ENCODE measurements at regions not wholly inside any gene's neighbourhood (a gene's known extent, or its start where the extent isn't known, plus 50 kb on each side); places are given as distances from the start of the nearest gene placed in this dataset.

GRCh38 chr5:18972177-18972576 is 1015.8 kb downstream of the CDH18 start:
- Histone ChIP-seq H3K9me3 (ENCODE audit: control insufficient read depth in 2 of 2, low read length in 2 of 2) (peaks cover 0 to 3% of the 10 kb centered on the region in 2 donors), H3K27me3 (ENCODE audit: control insufficient read depth in 2 of 2, insufficient read depth in 2 of 2, low read length in 2 of 2) (no peaks in the 10 kb centered on the region), H3K4me1 (ENCODE audit: control insufficient read depth in 2 of 2, insufficient read depth in 2 of 2, low read length in 2 of 2) (no peaks in the 10 kb centered on the region), H3K9ac (ENCODE audit: low read depth in 1 of 2, low read length in 2 of 2) (no peak overlapping the region), H3K36me3 (ENCODE audit: control insufficient read depth in 2 of 2, insufficient read depth in 2 of 2, low read length in 2 of 2) (no peaks in the 10 kb centered on the region), H3K4me3 (ENCODE audit: low read length in 2 of 2) (no peak overlapping the region), H3K27ac (ENCODE audit: low read depth in 2 of 2, low read length in 2 of 2) (no peak overlapping the region)

- H3K4me3 ChIP-seq (ENCODE audit: low read length in 2 of 2): no peak overlapping the region
- no peaks in the 10 kb centered on the region for H3K4me1 ChIP-seq (ENCODE audit: control insufficient read depth in 2 of 2, insufficient read depth in 2 of 2, low read length in 2 of 2)
Measured at GRCh38 chr5:18975624-18976023, 1012.4 kb downstream of the CDH18 start.

GRCh38 chr5:18977880-18978279 is 1010.1 kb downstream of the CDH18 start:
- Histone ChIP-seq H3K27ac (ENCODE audit: low read depth in 2 of 2, low read length in 2 of 2) (no peak overlapping the region), H3K27me3 (ENCODE audit: control insufficient read depth in 2 of 2, insufficient read depth in 2 of 2, low read length in 2 of 2) (no peaks in the 10 kb centered on the region), H3K9ac (ENCODE audit: low read depth in 1 of 2, low read length in 2 of 2) (no peak overlapping the region), H3K36me3 (ENCODE audit: control insufficient read depth in 2 of 2, insufficient read depth in 2 of 2, low read length in 2 of 2) (no peaks in the 10 kb centered on the region), H3K4me3 (ENCODE audit: low read length in 2 of 2) (no peak overlapping the region), H3K9me3 (ENCODE audit: control insufficient read depth in 2 of 2, low read length in 2 of 2) (no peaks in the 10 kb centered on the region), H3K4me1 (ENCODE audit: control insufficient read depth in 2 of 2, insufficient read depth in 2 of 2, low read length in 2 of 2) (no peaks in the 10 kb centered on the region)

More at GRCh38 chr5:18975624-18976023, 1012.4 kb downstream of the CDH18 start:
- no peak overlapping the region for H3K9ac ChIP-seq (ENCODE audit: low read depth in 1 of 2, low read length in 2 of 2)
- H3K27ac ChIP-seq (ENCODE audit: low read depth in 2 of 2, low read length in 2 of 2): no peak overlapping the region
- H3K27me3 ChIP-seq (ENCODE audit: control insufficient read depth in 2 of 2, insufficient read depth in 2 of 2, low read length in 2 of 2): no peaks in the 10 kb centered on the region
- no peaks in the 10 kb centered on the region for H3K9me3 ChIP-seq (ENCODE audit: control insufficient read depth in 2 of 2, low read length in 2 of 2)
- H3K36me3 ChIP-seq (ENCODE audit: control insufficient read depth in 2 of 2, insufficient read depth in 2 of 2, low read length in 2 of 2): no peaks in the 10 kb centered on the region

DNA sequence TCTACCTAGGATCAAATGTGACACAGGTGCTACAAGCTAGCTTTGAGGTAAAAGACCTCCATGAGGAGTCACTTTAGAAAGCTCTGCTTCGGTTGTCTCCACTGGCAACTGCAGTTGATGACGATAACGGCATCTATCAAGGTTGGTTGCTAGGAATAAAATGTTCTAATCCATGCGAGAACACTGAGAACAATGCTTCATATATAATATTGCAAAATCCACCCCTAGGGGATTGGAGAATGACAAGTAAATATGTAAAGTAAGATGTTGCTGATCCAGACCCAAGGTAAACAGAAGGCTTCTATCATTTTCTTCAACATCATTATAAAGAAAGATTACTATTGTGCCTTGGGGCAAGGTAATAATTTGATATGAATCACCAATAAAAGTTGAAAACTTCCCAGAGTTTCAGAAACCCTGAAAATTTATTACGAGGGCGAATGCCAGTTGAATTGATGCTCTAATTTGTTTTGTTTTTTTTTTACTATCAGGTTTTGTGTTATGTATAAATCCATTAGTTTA is 1003.4 kb downstream of the CDH18 start:
- Histone ChIP-seq H3K36me3 (ENCODE audit: control insufficient read depth in 2 of 2, insufficient read depth in 2 of 2, low read length in 2 of 2) (no peaks in the 10 kb centered on the region), H3K4me1 (ENCODE audit: control insufficient read depth in 2 of 2, insufficient read depth in 2 of 2, low read length in 2 of 2) (no peaks in the 10 kb centered on the region), H3K27ac (ENCODE audit: low read depth in 2 of 2, low read length in 2 of 2) (no peak overlapping the region), H3K4me3 (ENCODE audit: low read length in 2 of 2) (no peak overlapping the region), H3K27me3 (ENCODE audit: control insufficient read depth in 2 of 2, insufficient read depth in 2 of 2, low read length in 2 of 2) (no peaks in the 10 kb centered on the region), H3K9me3 (ENCODE audit: control insufficient read depth in 2 of 2, low read length in 2 of 2) (no peaks in the 10 kb centered on the region), H3K9ac (ENCODE audit: low read depth in 1 of 2, low read length in 2 of 2) (no peak overlapping the region)

DNA sequence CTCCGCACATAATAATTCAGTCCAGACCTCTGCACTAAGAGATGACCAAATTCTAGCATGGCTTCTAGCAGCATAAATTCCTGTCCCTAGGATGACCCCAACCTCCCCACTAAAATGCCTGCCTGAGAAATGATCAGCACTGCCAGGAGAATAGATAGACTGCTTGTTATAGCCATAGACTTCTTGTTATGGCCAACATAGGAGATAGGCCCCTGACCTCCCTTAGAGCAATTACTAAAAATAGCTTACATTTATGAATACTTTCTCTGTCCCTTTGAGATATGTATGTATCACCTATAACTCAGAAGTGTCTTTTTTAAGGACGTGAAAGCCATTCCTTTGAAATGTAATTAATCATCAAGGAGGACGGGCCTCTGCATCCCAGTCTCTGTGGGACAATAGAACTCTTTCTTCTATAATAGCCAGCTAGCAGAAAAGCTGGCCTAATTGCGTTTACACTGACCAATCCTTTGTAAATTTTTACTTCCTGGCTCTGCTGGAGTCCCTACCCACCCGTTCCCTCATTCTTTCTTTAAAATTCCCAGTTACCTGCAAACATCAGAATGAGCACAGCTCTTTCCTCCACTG is 1002.7 kb downstream of the CDH18 start:
- Histone ChIP-seq H3K9me3 (ENCODE audit: control insufficient read depth in 2 of 2, low read length in 2 of 2) (no peaks in the 10 kb centered on the region), H3K36me3 (ENCODE audit: control insufficient read depth in 2 of 2, insufficient read depth in 2 of 2, low read length in 2 of 2) (no peaks in the 10 kb centered on the region), H3K4me3 (ENCODE audit: low read length in 2 of 2) (no peak overlapping the region), H3K27me3 (ENCODE audit: control insufficient read depth in 2 of 2, insufficient read depth in 2 of 2, low read length in 2 of 2) (no peaks in the 10 kb centered on the region), H3K4me1 (ENCODE audit: control insufficient read depth in 2 of 2, insufficient read depth in 2 of 2, low read length in 2 of 2) (no peaks in the 10 kb centered on the region), H3K27ac (ENCODE audit: low read depth in 2 of 2, low read length in 2 of 2) (no peak overlapping the region), H3K9ac (ENCODE audit: low read depth in 1 of 2, low read length in 2 of 2) (no peak overlapping the region)

GRCh38 chr5:18987101-18987500 is 1000.9 kb downstream of the CDH18 start:
- Histone ChIP-seq H3K9me3 (ENCODE audit: control insufficient read depth in 2 of 2, low read length in 2 of 2) (no peaks in the 10 kb centered on the region), H3K27me3 (ENCODE audit: control insufficient read depth in 2 of 2, insufficient read depth in 2 of 2, low read length in 2 of 2) (no peaks in the 10 kb centered on the region), H3K4me1 (ENCODE audit: control insufficient read depth in 2 of 2, insufficient read depth in 2 of 2, low read length in 2 of 2) (no peaks in the 10 kb centered on the region)

GRCh38 chr5:18990852-18991251 is 997.1 kb downstream of the CDH18 start:
- H3K4me1 ChIP-seq (ENCODE audit: control insufficient read depth in 2 of 2, insufficient read depth in 2 of 2, low read length in 2 of 2): no peaks in the 10 kb centered on the region
- H3K27ac ChIP-seq (ENCODE audit: low read depth in 2 of 2, low read length in 2 of 2): no peak overlapping the region
- no peaks in the 10 kb centered on the region for H3K9me3 ChIP-seq (ENCODE audit: control insufficient read depth in 2 of 2, low read length in 2 of 2)
- H3K9ac ChIP-seq (ENCODE audit: low read depth in 1 of 2, low read length in 2 of 2): no peak overlapping the region
- H3K27me3 ChIP-seq (ENCODE audit: control insufficient read depth in 2 of 2, insufficient read depth in 2 of 2, low read length in 2 of 2): no peaks in the 10 kb centered on the region
- no peaks in the 10 kb centered on the region for H3K36me3 ChIP-seq (ENCODE audit: control insufficient read depth in 2 of 2, insufficient read depth in 2 of 2, low read length in 2 of 2)
- no peak overlapping the region for H3K4me3 ChIP-seq (ENCODE audit: low read length in 2 of 2)

More at GRCh38 chr5:18987101-18987500, 1000.9 kb downstream of the CDH18 start:
- Histone ChIP-seq H3K9ac (ENCODE audit: low read depth in 1 of 2, low read length in 2 of 2) (no peak overlapping the region), H3K36me3 (ENCODE audit: control insufficient read depth in 2 of 2, insufficient read depth in 2 of 2, low read length in 2 of 2) (no peaks in the 10 kb centered on the region), H3K4me3 (ENCODE audit: low read length in 2 of 2) (no peak overlapping the region), H3K27ac (ENCODE audit: low read depth in 2 of 2, low read length in 2 of 2) (no peak overlapping the region)

DNA sequence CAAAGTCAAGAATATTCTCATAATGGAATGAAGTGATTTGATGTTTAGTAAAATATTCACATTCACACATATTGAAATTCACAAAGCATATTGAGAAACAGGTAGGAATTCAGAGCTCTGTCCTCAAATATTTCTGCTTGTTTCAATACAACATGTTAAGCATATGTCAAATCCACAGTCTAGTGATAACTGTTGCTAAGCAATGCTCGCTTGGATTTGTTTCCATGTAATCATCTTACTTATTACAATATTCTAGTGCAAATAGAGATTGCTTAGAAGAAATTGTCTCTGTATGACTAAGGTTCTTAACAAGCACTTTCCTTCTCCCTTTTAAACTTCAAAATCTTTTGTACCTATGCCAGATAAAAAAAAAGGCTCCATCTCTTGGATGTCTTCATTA is 995.7 kb downstream of the CDH18 start:
- Histone ChIP-seq H3K27ac (ENCODE audit: low read depth in 2 of 2, low read length in 2 of 2) (no peak overlapping the region), H3K4me1 (ENCODE audit: control insufficient read depth in 2 of 2, insufficient read depth in 2 of 2, low read length in 2 of 2) (no peaks in the 10 kb centered on the region), H3K9me3 (ENCODE audit: control insufficient read depth in 2 of 2, low read length in 2 of 2) (no peaks in the 10 kb centered on the region), H3K4me3 (ENCODE audit: low read length in 2 of 2) (no peak overlapping the region), H3K36me3 (ENCODE audit: control insufficient read depth in 2 of 2, insufficient read depth in 2 of 2, low read length in 2 of 2) (no peaks in the 10 kb centered on the region), H3K9ac (ENCODE audit: low read depth in 1 of 2, low read length in 2 of 2) (no peak overlapping the region), H3K27me3 (ENCODE audit: control insufficient read depth in 2 of 2, insufficient read depth in 2 of 2, low read length in 2 of 2) (no peaks in the 10 kb centered on the region)

- Histone ChIP-seq H3K27ac (ENCODE audit: low read depth in 2 of 2, low read length in 2 of 2) (no peak overlapping the region), H3K4me3 (ENCODE audit: low read length in 2 of 2) (no peak overlapping the region), H3K9ac (ENCODE audit: low read depth in 1 of 2, low read length in 2 of 2) (no peak overlapping the region), H3K36me3 (ENCODE audit: control insufficient read depth in 2 of 2, insufficient read depth in 2 of 2, low read length in 2 of 2) (no peaks in the 10 kb centered on the region), H3K27me3 (ENCODE audit: control insufficient read depth in 2 of 2, insufficient read depth in 2 of 2, low read length in 2 of 2) (no peaks in the 10 kb centered on the region), H3K4me1 (ENCODE audit: control insufficient read depth in 2 of 2, insufficient read depth in 2 of 2, low read length in 2 of 2) (no peaks in the 10 kb centered on the region), H3K9me3 (ENCODE audit: control insufficient read depth in 2 of 2, low read length in 2 of 2) (peaks cover 0 to 2% of the 10 kb centered on the region in 2 donors)
Measured at GRCh38 chr5:18999478-18999877, 988.5 kb downstream of the CDH18 start.

GRCh38 chr5:19001054-19001453 is 986.9 kb downstream of the CDH18 start:
- no peak overlapping the region for H3K9ac ChIP-seq (ENCODE audit: low read depth in 1 of 2, low read length in 2 of 2)
- no peaks in the 10 kb centered on the region for H3K27me3 ChIP-seq (ENCODE audit: control insufficient read depth in 2 of 2, insufficient read depth in 2 of 2, low read length in 2 of 2)
- peaks cover 0 to 2% of the 10 kb centered on the region in 2 donors for H3K9me3 ChIP-seq (ENCODE audit: control insufficient read depth in 2 of 2, low read length in 2 of 2)
- no peaks in the 10 kb centered on the region for H3K4me1 ChIP-seq (ENCODE audit: control insufficient read depth in 2 of 2, insufficient read depth in 2 of 2, low read length in 2 of 2)
- no peak overlapping the region for H3K27ac ChIP-seq (ENCODE audit: low read depth in 2 of 2, low read length in 2 of 2)
- H3K36me3 ChIP-seq (ENCODE audit: control insufficient read depth in 2 of 2, insufficient read depth in 2 of 2, low read length in 2 of 2): no peaks in the 10 kb centered on the region
- no peak overlapping the region for H3K4me3 ChIP-seq (ENCODE audit: low read length in 2 of 2)
